H54 (cell line): ENCODE measurements at regions not wholly inside any gene's neighbourhood (a gene's known extent, or its start where the extent isn't known, plus 50 kb on each side); places are given as distances from the start of the nearest gene placed in this dataset.
A peak's percentile ranks its signal among the peaks of the same experiment; 100 is the strongest.

Experiments
- DNase-seq: peaks from one replicate; pipeline ENCODE4 v3.0.0; 2011; ENCODE audit warnings: low spot score, mixed read lengths; ENCODE audit not compliant: insufficient read length
- FAIRE-seq: peaks from 3 replicates; lab custom pipeline; 2011; peaks lifted over from hg19 to GRCh38; lab: Jason Lieb, UNC
- POLR2A ChIP-seq: IDR thresholded peaks from 2 replicates; pipeline ENCODE4 v1.6.1; 2011; ENCODE audit warnings: low read depth, mild to moderate bottlenecking, low read length

DNA sequence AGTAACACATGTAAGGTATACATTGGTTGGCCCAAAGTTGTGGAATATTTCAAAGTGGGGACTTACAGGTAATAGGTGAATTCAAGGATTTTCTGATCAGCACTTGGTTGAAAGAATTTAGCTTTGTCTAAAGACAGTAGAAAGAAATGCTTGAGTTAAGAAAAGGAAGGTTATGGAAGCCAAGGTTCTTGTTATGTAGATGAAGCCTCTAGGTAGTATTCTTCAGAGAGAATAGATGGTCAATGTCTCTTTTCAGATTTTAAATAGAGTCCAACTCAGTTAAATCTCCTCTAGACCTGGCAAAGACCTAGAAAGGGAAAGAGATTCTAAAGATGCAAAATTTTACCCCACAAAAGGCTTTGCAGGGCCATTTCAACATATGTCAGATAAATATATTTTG is 157.4 kb downstream of the ANKRD30B start:
- no peak for DNase-seq
- no peak for FAIRE-seq
- TF ChIP-seq POLR2A, result no peak

- FAIRE-seq (no peak), DNase-seq (no peak)
- TF ChIP-seq POLR2A, result no peak
Measured at GRCh38 chr18:14905979-14906378, 158.0 kb downstream of the ANKRD30B start.

GRCh38 chr18:14907420-14907819 is 159.4 kb downstream of the ANKRD30B start:
- FAIRE-seq, result no peak
- no peak for TF ChIP-seq POLR2A
- no peak for DNase-seq

GRCh38 chr18:14908541-14908940 is 160.6 kb downstream of the ANKRD30B start:
- DNase-seq (no peak), FAIRE-seq (no peak)
- no peak for TF ChIP-seq POLR2A

DNA sequence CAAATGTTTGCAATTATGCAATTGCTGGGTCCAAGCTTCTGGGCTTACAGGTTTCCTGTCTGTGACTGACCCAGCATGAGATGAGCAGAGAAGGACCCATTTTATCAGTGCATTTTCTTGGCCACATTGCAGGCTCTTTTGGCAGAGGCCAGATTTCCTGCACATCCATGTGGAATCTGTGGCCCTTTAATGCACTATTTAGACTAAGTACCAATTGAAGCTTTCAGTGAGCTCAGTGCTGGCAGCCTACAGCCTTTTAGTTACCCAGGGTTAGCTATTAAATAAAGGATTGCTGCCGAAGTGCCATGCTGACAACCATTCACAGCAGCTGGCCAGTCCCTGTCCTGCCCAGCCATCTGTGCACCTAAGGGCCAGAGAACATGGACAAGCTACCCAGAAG is 165.0 kb downstream of the ANKRD30B start:
- TF ChIP-seq POLR2A, result no peak
- DNase-seq (no peak), FAIRE-seq (no peak)

DNA sequence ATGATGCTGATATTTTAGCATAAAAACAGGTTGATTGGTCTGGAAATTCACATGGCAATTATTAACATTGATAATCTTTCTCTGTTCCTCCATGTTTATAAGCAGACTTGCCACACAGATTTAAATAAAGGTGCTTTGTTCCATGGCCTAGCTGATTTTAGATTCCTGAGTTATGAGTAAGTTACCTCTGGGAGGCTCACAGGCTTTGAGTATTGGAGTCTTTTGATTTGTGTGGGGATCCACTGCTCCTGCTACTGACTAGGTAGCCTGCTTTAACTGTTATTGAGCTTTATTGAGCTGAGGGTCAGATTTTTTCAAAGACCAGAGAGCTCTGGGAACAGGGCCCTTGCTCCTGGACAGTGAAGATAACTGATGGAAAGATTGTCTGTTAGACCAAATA is 166.1 kb downstream of the ANKRD30B start:
- DNase-seq (peak; percentile 18), FAIRE-seq (no peak)
- TF ChIP-seq POLR2A, result no peak

GRCh38 chr18:14914771-14915170 is 166.8 kb downstream of the ANKRD30B start:
- DNase-seq (no peak), FAIRE-seq (peak; percentile 11)
- TF ChIP-seq POLR2A, result no peak

GRCh38 chr18:14916181-14916580 is 168.2 kb downstream of the ANKRD30B start:
- FAIRE-seq (no peak), DNase-seq (no peak)
- TF ChIP-seq POLR2A, result no peak

- FAIRE-seq, result no peak
- no peak for DNase-seq
- no peak for TF ChIP-seq POLR2A
Measured at GRCh38 chr18:14916851-14917250, 168.9 kb downstream of the ANKRD30B start.

DNA sequence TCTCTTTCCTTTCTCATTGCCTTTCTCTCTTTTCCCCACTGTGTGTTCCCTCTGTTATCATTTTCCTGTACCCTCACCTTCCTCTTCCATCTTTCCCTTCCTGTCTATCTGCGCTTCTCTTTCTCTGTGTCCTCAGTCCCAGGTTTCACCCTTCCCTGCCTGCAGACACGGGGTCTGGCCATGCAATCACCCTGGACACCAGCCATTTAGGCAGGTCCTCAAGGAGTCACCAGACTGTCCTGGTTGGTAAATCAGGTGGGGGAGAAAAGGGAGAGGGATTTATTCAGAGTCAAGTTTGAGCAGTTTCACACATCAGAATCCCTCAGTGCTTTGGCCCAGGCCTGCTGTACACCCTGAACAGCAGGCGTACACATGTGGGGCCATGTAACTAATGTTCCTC is 169.3 kb downstream of the ANKRD30B start:
- DNase-seq (no peak), FAIRE-seq (no peak)
- no peak for TF ChIP-seq POLR2A

GRCh38 chr18:14919666-14920065 is 171.7 kb downstream of the ANKRD30B start:
- no peak for TF ChIP-seq POLR2A
- FAIRE-seq, result no peak
- DNase-seq, result no peak

GRCh38 chr18:14921031-14921430 is 173.1 kb downstream of the ANKRD30B start:
- TF ChIP-seq POLR2A, result no peak
- FAIRE-seq (no peak), DNase-seq (no peak)

DNA sequence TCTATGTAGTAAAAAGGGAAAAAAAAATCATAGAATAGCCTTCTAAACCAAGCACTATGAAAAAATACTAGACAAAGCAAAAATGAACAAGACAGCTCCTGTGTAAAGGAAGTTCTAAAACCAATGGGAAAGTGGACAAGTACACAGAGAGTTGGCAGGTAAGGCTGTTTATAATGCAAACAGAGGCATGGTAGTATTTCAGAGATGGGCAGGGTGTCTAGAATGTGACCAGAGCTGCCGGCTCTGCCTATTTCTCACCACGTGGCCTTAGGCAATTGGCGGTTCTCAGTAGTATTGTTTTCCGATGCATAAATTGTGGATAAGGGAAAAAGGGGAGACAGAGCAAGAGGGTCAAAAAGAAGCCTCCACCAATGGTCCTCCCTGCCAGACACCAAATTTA is 173.6 kb downstream of the ANKRD30B start:
- FAIRE-seq, result no peak
- DNase-seq, result no peak
- no peak for TF ChIP-seq POLR2A

GRCh38 chr18:14922031-14922430 is 174.1 kb downstream of the ANKRD30B start:
- TF ChIP-seq POLR2A, result no peak
- DNase-seq (no peak), FAIRE-seq (no peak)

GRCh38 chr18:14922965-14923565 is 175.1 kb downstream of the ANKRD30B start:
- FAIRE-seq, result no peak

More at GRCh38 chr18:14922965-14923565, 175.1 kb downstream of the ANKRD30B start:
- no peak for TF ChIP-seq POLR2A
- DNase-seq, result no peak
